ENCODE measurements at regions not wholly inside any gene's neighbourhood (a gene's known extent, or its start where the extent isn't known, plus 50 kb on each side); places are given as distances from the start of the nearest gene placed in this dataset.

DNA sequence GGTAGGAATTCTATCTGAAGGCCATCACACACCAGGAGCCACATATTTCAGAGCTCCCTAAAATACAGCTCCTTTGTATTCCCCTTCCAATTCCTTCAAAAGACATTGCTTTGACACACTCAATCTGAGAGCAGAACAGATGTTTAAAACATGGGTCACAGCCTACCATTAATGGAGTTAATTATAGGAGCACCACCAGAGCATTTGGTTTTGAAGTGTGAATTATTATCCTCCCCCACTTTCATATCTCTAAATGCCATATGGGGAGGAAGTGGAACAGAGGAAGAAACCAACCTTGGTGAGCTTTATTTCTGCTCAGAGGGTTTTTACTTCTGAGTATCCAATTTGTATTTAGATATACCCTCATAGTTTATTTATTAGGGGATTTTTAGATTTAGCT, 50.7 kb upstream of the TNFRSF21 start:
- Histone ChIP-seq H2AFZ (ENCODE audit: low read length) (no peak overlapping the region), H3K4me3 (ENCODE audit: low read depth, low read length, poor library complexity, severe bottlenecking) (no peak overlapping the region), H3K4me2 (ENCODE audit: low read length) (no peak overlapping the region), H4K20me1 (ENCODE audit: insufficient read depth, low read length) (no peaks in the 10 kb centered on the region), H3K9me3 (ENCODE audit: low read length) (no peaks in the 10 kb centered on the region), H3K27ac (ENCODE audit: low read depth, low read length, poor library complexity, severe bottlenecking) (no peak overlapping the region), H3K4me1 (ENCODE audit: insufficient read depth, low read length, severe bottlenecking) (no peaks in the 10 kb centered on the region), H3K9me2 (ENCODE audit: low read depth, low read length) (no peaks in the 10 kb centered on the region), H3K36me3 (ENCODE audit: insufficient read depth, low read length) (no peaks in the 10 kb centered on the region), H3F3A (ENCODE audit: insufficient read depth, low read length) (no peaks in the 10 kb centered on the region), H3K79me2 (ENCODE audit: insufficient read depth, low read length) (no peaks in the 10 kb centered on the region), H3K27me3 (ENCODE audit: insufficient read depth, low read length) (no peaks in the 10 kb centered on the region), H3K9ac (ENCODE audit: low read length) (no peak overlapping the region)
- TF ChIP-seq, protein P1, sequence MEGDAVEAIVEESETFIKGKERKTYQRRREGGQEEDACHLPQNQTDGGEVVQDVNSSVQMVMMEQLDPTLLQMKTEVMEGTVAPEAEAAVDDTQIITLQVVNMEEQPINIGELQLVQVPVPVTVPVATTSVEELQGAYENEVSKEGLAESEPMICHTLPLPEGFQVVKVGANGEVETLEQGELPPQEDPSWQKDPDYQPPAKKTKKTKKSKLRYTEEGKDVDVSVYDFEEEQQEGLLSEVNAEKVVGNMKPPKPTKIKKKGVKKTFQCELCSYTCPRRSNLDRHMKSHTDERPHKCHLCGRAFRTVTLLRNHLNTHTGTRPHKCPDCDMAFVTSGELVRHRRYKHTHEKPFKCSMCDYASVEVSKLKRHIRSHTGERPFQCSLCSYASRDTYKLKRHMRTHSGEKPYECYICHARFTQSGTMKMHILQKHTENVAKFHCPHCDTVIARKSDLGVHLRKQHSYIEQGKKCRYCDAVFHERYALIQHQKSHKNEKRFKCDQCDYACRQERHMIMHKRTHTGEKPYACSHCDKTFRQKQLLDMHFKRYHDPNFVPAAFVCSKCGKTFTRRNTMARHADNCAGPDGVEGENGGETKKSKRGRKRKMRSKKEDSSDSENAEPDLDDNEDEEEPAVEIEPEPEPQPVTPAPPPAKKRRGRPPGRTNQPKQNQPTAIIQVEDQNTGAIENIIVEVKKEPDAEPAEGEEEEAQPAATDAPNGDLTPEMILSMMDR (IDR thresholded peaks at IDR 0.05; ENCODE audit: low read length), result no peak
- TF ChIP-seq EZH2 (IDR thresholded peaks at IDR 0.05; ENCODE audit: borderline replicate concordance, low read length), result no peak

DNA sequence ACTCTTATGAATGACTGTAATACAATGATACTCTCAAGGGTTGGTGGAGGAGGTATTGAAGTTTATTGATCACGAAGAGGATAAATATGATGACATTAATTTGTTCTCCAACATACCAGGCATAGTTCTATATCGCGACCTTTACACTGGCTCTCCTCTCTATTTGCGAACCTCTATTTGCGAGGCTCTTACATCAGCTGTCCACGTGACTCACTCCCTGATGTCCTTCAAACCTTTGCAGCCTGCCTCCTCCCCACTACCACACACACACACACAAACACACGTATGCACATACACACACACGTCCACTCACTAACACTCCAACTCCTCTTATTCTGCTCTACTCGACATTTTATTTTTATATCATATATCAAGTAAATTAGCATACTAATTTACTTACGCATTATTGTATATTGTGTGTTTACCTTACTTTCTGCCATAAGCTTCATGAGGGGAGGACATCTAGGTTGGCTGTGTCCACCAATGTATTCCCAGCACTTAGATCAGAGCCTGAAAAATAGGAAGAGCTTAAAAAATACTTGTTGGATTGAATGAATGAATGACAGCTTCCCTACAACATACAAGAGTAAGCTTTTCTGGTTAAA, 53.3 kb upstream of the TNFRSF21 start:
- Histone ChIP-seq H3K36me3 (ENCODE audit: insufficient read depth, low read length) (no peaks in the 10 kb centered on the region), H3K27me3 (ENCODE audit: insufficient read depth, low read length) (no peaks in the 10 kb centered on the region), H3K4me2 (ENCODE audit: low read length) (no peak overlapping the region), H2AFZ (ENCODE audit: low read length) (no peak overlapping the region), H3K4me1 (ENCODE audit: insufficient read depth, low read length, severe bottlenecking) (no peaks in the 10 kb centered on the region), H3K27ac (ENCODE audit: low read depth, low read length, poor library complexity, severe bottlenecking) (no peak overlapping the region), H3K79me2 (ENCODE audit: insufficient read depth, low read length) (no peaks in the 10 kb centered on the region), H3K9ac (ENCODE audit: low read length) (no peak overlapping the region), H4K20me1 (ENCODE audit: insufficient read depth, low read length) (no peaks in the 10 kb centered on the region), H3K9me2 (ENCODE audit: low read depth, low read length) (no peaks in the 10 kb centered on the region), H3K4me3 (ENCODE audit: low read depth, low read length, poor library complexity, severe bottlenecking) (no peak overlapping the region), H3F3A (ENCODE audit: insufficient read depth, low read length) (no peaks in the 10 kb centered on the region), H3K9me3 (ENCODE audit: low read length) (no peaks in the 10 kb centered on the region)
- TF ChIP-seq, protein P1 (IDR thresholded peaks at IDR 0.05; ENCODE audit: low read length), result no peak
- TF ChIP-seq EZH2 (IDR thresholded peaks at IDR 0.05; ENCODE audit: borderline replicate concordance, low read length), result no peak

DNA sequence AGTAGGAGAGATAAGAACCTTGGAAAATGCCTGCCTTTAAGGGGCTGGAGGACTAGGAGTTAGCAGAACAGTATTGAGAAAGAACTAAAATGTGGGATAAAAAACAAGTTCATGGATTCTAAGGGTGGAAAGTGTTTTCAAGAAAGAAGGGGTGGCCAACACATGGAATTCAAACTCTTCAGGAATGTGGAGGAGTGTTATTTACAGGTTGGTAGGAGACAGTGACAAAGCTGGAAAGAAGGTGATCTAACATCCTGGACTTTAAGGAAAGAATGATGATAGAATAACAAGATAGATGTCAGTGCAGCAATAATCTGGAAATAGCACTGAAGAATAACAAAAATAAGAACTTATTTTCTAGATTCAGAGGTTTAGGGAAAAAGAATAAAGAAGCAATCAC, 54.0 kb upstream of the TNFRSF21 start:
- Histone ChIP-seq H3K4me1 (ENCODE audit: insufficient read depth, low read length, severe bottlenecking) (no peaks in the 10 kb centered on the region), H3K4me3 (ENCODE audit: low read depth, low read length, poor library complexity, severe bottlenecking) (no peak overlapping the region), H3K9me3 (ENCODE audit: low read length) (no peaks in the 10 kb centered on the region), H3F3A (ENCODE audit: insufficient read depth, low read length) (no peaks in the 10 kb centered on the region), H4K20me1 (ENCODE audit: insufficient read depth, low read length) (no peaks in the 10 kb centered on the region), H3K9ac (ENCODE audit: low read length) (no peak overlapping the region), H3K9me2 (ENCODE audit: low read depth, low read length) (no peaks in the 10 kb centered on the region), H3K79me2 (ENCODE audit: insufficient read depth, low read length) (no peaks in the 10 kb centered on the region), H3K36me3 (ENCODE audit: insufficient read depth, low read length) (no peaks in the 10 kb centered on the region), H3K4me2 (ENCODE audit: low read length) (no peak overlapping the region), H3K27me3 (ENCODE audit: insufficient read depth, low read length) (no peaks in the 10 kb centered on the region), H2AFZ (ENCODE audit: low read length) (no peak overlapping the region), H3K27ac (ENCODE audit: low read depth, low read length, poor library complexity, severe bottlenecking) (no peak overlapping the region)
- TF ChIP-seq, protein P1 (IDR thresholded peaks at IDR 0.05; ENCODE audit: low read length), result no peak
- no peak for TF ChIP-seq EZH2 (IDR thresholded peaks at IDR 0.05; ENCODE audit: borderline replicate concordance, low read length)
